ENCODE measurements at regions not wholly inside any gene's neighbourhood (a gene's known extent, or its start where the extent isn't known, plus 50 kb on each side); places are given as distances from the start of the nearest gene placed in this dataset.

- H3K27ac Mint-ChIP-seq = no peak overlapping the region
- H3K4me3 Mint-ChIP-seq = no peak overlapping the region
- no peaks in the 10 kb centered on the region for H3K4me1 ChIP-seq (ENCODE audit: control insufficient read depth in 1 of 2, extremely low read depth in 1 of 2, insufficient read depth in 2 of 2, low read length in 2 of 2)
- DNase-seq (no peak), ATAC-seq (replicated peaks in 1 of 4) (no peak)
- WGBS (ENCODE audit: insufficient coverage) = 88% methylated on average over 7 of the region's 7 CpGs
- peaks cover 15% of the 10 kb centered on the region in 2 donors for H3K27me3 Mint-ChIP-seq
- no peak overlapping the region for H3K4me3 ChIP-seq (ENCODE audit: control insufficient read depth in 1 of 2, extremely low read depth in 1 of 2, low read length in 1 of 2)
- peaks cover 0 to 3% (median 0%) of the 10 kb centered on the region in 3 donors for H3K9me3 Mint-ChIP-seq
- peaks cover 0 to 11% of the 10 kb centered on the region in 2 experiments for H3K27me3 ChIP-seq (replicated peaks in 1 of 2; ENCODE audit: control insufficient read depth in 2 of 2, extremely low read depth in 1 of 2, insufficient read depth in 2 of 2, low read length in 1 of 2)
- no peaks in the 10 kb centered on the region for H3K36me3 Mint-ChIP-seq
- POLR2A ChIA-PET = no interaction called here
- no peaks in the 10 kb centered on the region for H3K4me1 Mint-ChIP-seq
- CTCF ChIA-PET = no interaction called here
- H3K9me3 ChIP-seq = no peaks in the 10 kb centered on the region
- no peaks in the 10 kb centered on the region for H3K36me3 ChIP-seq (ENCODE audit: control insufficient read depth in 2 of 2, extremely low read depth in 1 of 2, insufficient read depth in 1 of 2, low read length in 1 of 2)
- H3K27ac ChIP-seq (ENCODE audit: low read length) = no peak overlapping the region
Observed at GRCh38 chr7:131849472-131849871, 293.0 kb upstream of the PODXL start.

- CTCF ChIA-PET = no interaction called here
- H3K27me3 ChIP-seq (replicated peaks in 1 of 2; ENCODE audit: control insufficient read depth in 2 of 2, extremely low read depth in 1 of 2, insufficient read depth in 2 of 2, low read length in 1 of 2) = peaks cover 0 to 11% of the 10 kb centered on the region in 2 experiments
- Mint-ChIP-seq H3K4me3 (no peak overlapping the region), H3K4me1 (no peaks in the 10 kb centered on the region), H3K36me3 (no peaks in the 10 kb centered on the region), H3K9me3 (peaks cover 0 to 3% (median 0%) of the 10 kb centered on the region in 3 donors), H3K27ac (no peak overlapping the region), H3K27me3 (peaks cover 15 to 16% of the 10 kb centered on the region in 2 donors)
- H3K27ac ChIP-seq (ENCODE audit: low read length) = no peak overlapping the region
- no peaks in the 10 kb centered on the region for H3K36me3 ChIP-seq (ENCODE audit: control insufficient read depth in 2 of 2, extremely low read depth in 1 of 2, insufficient read depth in 1 of 2, low read length in 1 of 2)
- no peak overlapping the region for H3K4me3 ChIP-seq (ENCODE audit: control insufficient read depth in 1 of 2, extremely low read depth in 1 of 2, low read length in 1 of 2)
- WGBS (ENCODE audit: insufficient coverage) = 100% methylated on average over 2 of the region's 7 CpGs
- no peaks in the 10 kb centered on the region for H3K4me1 ChIP-seq (ENCODE audit: control insufficient read depth in 1 of 2, extremely low read depth in 1 of 2, insufficient read depth in 2 of 2, low read length in 2 of 2)
- POLR2A ChIA-PET = no interaction called here
- H3K9me3 ChIP-seq = no peaks in the 10 kb centered on the region
- no peak for DNase-seq
- ATAC-seq (replicated peaks in 1 of 4) = no peak
Observed at GRCh38 chr7:131848033-131848432, 291.6 kb upstream of the PODXL start.

- no peak for ATAC-seq (replicated peaks in 1 of 4)
- POLR2A ChIA-PET = no interaction called here
- Mint-ChIP-seq H3K27me3 (peaks cover 16 to 20% of the 10 kb centered on the region in 2 donors), H3K4me3 (no peak overlapping the region), H3K9me3 (peaks cover 0 to 3% (median 0%) of the 10 kb centered on the region in 3 donors), H3K36me3 (no peaks in the 10 kb centered on the region), H3K4me1 (no peaks in the 10 kb centered on the region), H3K27ac (no peak overlapping the region)
- H3K4me1 ChIP-seq (ENCODE audit: control insufficient read depth in 1 of 2, extremely low read depth in 1 of 2, insufficient read depth in 2 of 2, low read length in 2 of 2) = no peaks in the 10 kb centered on the region
- H3K27me3 ChIP-seq (replicated peaks in 1 of 2; ENCODE audit: control insufficient read depth in 2 of 2, extremely low read depth in 1 of 2, insufficient read depth in 2 of 2, low read length in 1 of 2) = peaks cover 0 to 11% of the 10 kb centered on the region in 2 experiments
- no peaks in the 10 kb centered on the region for H3K9me3 ChIP-seq
- H3K36me3 ChIP-seq (ENCODE audit: control insufficient read depth in 2 of 2, extremely low read depth in 1 of 2, insufficient read depth in 1 of 2, low read length in 1 of 2) = no peaks in the 10 kb centered on the region
- CTCF ChIA-PET = no interaction called here
- H3K4me3 ChIP-seq (ENCODE audit: control insufficient read depth in 1 of 2, extremely low read depth in 1 of 2, low read length in 1 of 2) = no peak overlapping the region
- H3K27ac ChIP-seq (ENCODE audit: low read length) = no peak overlapping the region
- DNase-seq = no peak
- WGBS (ENCODE audit: insufficient coverage) = 70% methylated on average over 2 of the region's 8 CpGs
Observed at GRCh38 chr7:131845573-131846314, 289.3 kb upstream of the PODXL start.

GRCh38 chr7:131844369-131844768 lies 287.9 kb upstream of the PODXL start:
- DNase-seq = no peak
- Histone ChIP-seq H3K4me1 (ENCODE audit: control insufficient read depth in 1 of 2, extremely low read depth in 1 of 2, insufficient read depth in 2 of 2, low read length in 2 of 2) (no peaks in the 10 kb centered on the region), H3K27ac (ENCODE audit: low read length) (no peak overlapping the region), H3K36me3 (ENCODE audit: control insufficient read depth in 2 of 2, extremely low read depth in 1 of 2, insufficient read depth in 1 of 2, low read length in 1 of 2) (no peaks in the 10 kb centered on the region), H3K9me3 (no peaks in the 10 kb centered on the region), H3K4me3 (ENCODE audit: control insufficient read depth in 1 of 2, extremely low read depth in 1 of 2, low read length in 1 of 2) (no peak overlapping the region), H3K27me3 (replicated peaks in 1 of 2; ENCODE audit: control insufficient read depth in 2 of 2, extremely low read depth in 1 of 2, insufficient read depth in 2 of 2, low read length in 1 of 2) (peaks cover 0 to 4% of the 10 kb centered on the region in 2 experiments)
- no peak overlapping the region for H3K27ac Mint-ChIP-seq
- ChIA-PET POLR2A (interaction anchor here in 1 of 2 donors (0.5 kb wide), 1 partner anchor 8 kb away, joined by 3 read pairs; no protein-coding TSS in a partner anchor), CTCF (interaction anchor here (0.5 to 0.6 kb wide), 2 partner anchors 92 to 1351 kb away, joined by 3 read pairs; no protein-coding TSS in a partner anchor)
- no peaks in the 10 kb centered on the region for H3K4me1 Mint-ChIP-seq
- H3K27me3 Mint-ChIP-seq = peaks cover 16 to 20% of the 10 kb centered on the region in 2 donors
- peaks cover 0 to 3% (median 0%) of the 10 kb centered on the region in 3 donors for H3K9me3 Mint-ChIP-seq
- 31% methylated on average over 1 of the region's 3 CpGs for WGBS (ENCODE audit: insufficient coverage)
- H3K36me3 Mint-ChIP-seq = no peaks in the 10 kb centered on the region
- no peak overlapping the region for H3K4me3 Mint-ChIP-seq
- ATAC-seq (replicated peaks in 1 of 4) = no peak

- no peaks in the 10 kb centered on the region for H3K9me3 ChIP-seq
- 65% methylated on average over 10 of the region's 10 CpGs for WGBS (ENCODE audit: insufficient coverage)
- Mint-ChIP-seq H3K27me3 (peaks cover 12 to 20% of the 10 kb centered on the region in 2 donors), H3K36me3 (no peaks in the 10 kb centered on the region), H3K9me3 (peaks cover 0 to 3% (median 0%) of the 10 kb centered on the region in 3 donors), H3K27ac (no peak overlapping the region), H3K4me3 (no peak overlapping the region), H3K4me1 (no peaks in the 10 kb centered on the region)
- ATAC-seq (replicated peaks in 1 of 4) (no peak), DNase-seq (no peak)
- ChIA-PET CTCF (interaction anchor here in 1 of 2 donors (0.5 kb wide), 1 partner anchor 91 kb away, joined by 3 read pairs; no protein-coding TSS in a partner anchor), POLR2A (no interaction called here)
- peaks cover 0 to 4% of the 10 kb centered on the region in 2 experiments for H3K27me3 ChIP-seq (replicated peaks in 1 of 2; ENCODE audit: control insufficient read depth in 2 of 2, extremely low read depth in 1 of 2, insufficient read depth in 2 of 2, low read length in 1 of 2)
- no peaks in the 10 kb centered on the region for H3K36me3 ChIP-seq (ENCODE audit: control insufficient read depth in 2 of 2, extremely low read depth in 1 of 2, insufficient read depth in 1 of 2, low read length in 1 of 2)
- H3K27ac ChIP-seq (ENCODE audit: low read length) = no peak overlapping the region
- H3K4me1 ChIP-seq (ENCODE audit: control insufficient read depth in 1 of 2, extremely low read depth in 1 of 2, insufficient read depth in 2 of 2, low read length in 2 of 2) = no peaks in the 10 kb centered on the region
- H3K4me3 ChIP-seq (ENCODE audit: control insufficient read depth in 1 of 2, extremely low read depth in 1 of 2, low read length in 1 of 2) = no peak overlapping the region
Observed at GRCh38 chr7:131843898-131844331, 287.5 kb upstream of the PODXL start.

GRCh38 chr7:131839967-131840690 lies 283.7 kb upstream of the PODXL start:
- H3K27ac Mint-ChIP-seq = no peak overlapping the region
- H3K27me3 Mint-ChIP-seq = peaks cover 7 to 13% of the 10 kb centered on the region in 2 donors
- Histone ChIP-seq H3K27ac (ENCODE audit: low read length) (no peak overlapping the region), H3K36me3 (ENCODE audit: control insufficient read depth in 2 of 2, extremely low read depth in 1 of 2, insufficient read depth in 1 of 2, low read length in 1 of 2) (no peaks in the 10 kb centered on the region), H3K9me3 (no peaks in the 10 kb centered on the region), H3K4me1 (ENCODE audit: control insufficient read depth in 1 of 2, extremely low read depth in 1 of 2, insufficient read depth in 2 of 2, low read length in 2 of 2) (no peaks in the 10 kb centered on the region), H3K4me3 (ENCODE audit: control insufficient read depth in 1 of 2, extremely low read depth in 1 of 2, low read length in 1 of 2) (no peak overlapping the region), H3K27me3 (replicated peaks in 1 of 2; ENCODE audit: control insufficient read depth in 2 of 2, extremely low read depth in 1 of 2, insufficient read depth in 2 of 2, low read length in 1 of 2) (no peaks in the 10 kb centered on the region)
- no peaks in the 10 kb centered on the region for H3K9me3 Mint-ChIP-seq
- ChIA-PET POLR2A (no interaction called here), CTCF (no interaction called here)
- no peaks in the 10 kb centered on the region for H3K36me3 Mint-ChIP-seq
- ATAC-seq (replicated peaks in 1 of 4) (no peak), DNase-seq (no peak)
- WGBS (ENCODE audit: insufficient coverage) = 78% methylated on average over 1 of the region's 4 CpGs
- H3K4me3 Mint-ChIP-seq = no peak overlapping the region
- no peaks in the 10 kb centered on the region for H3K4me1 Mint-ChIP-seq
